ENCODE measurements at regions not wholly inside any gene's neighbourhood (a gene's known extent, or its start where the extent isn't known, plus 50 kb on each side); places are given as distances from the start of the nearest gene placed in this dataset.

GRCh38 chr6:80771941-80772340 lies 665.5 kb downstream of the BCKDHB start:
- Histone ChIP-seq H3K4me1 (ENCODE audit: control insufficient read depth in 1 of 2, insufficient read depth in 2 of 2, low read length in 2 of 2) (no peaks in the 10 kb centered on the region), H3K27me3 (ENCODE audit: control insufficient read depth in 2 of 2, insufficient read depth in 2 of 2, low read length in 2 of 2) (no peaks in the 10 kb centered on the region), H3K27ac (ENCODE audit: low read depth in 1 of 2, low read length in 2 of 2) (no peak overlapping the region), H3K4me3 (replicated peaks in 1 of 3; ENCODE audit: low read depth in 2 of 3, low read length in 3 of 3) (no peak overlapping the region), H4K20me1 (ENCODE audit: insufficient read depth, low read length) (no peaks in the 10 kb centered on the region), H3K4me2 (replicated peaks; ENCODE audit: extremely low read depth, low read length, poor library complexity, severe bottlenecking) (no peak overlapping the region), H3K36me3 (replicated peaks in 1 of 2; ENCODE audit: control insufficient read depth in 1 of 2, insufficient read depth in 2 of 2, low read length in 2 of 2) (no peaks in the 10 kb centered on the region), H3K9ac (ENCODE audit: insufficient read depth, low read length, poor library complexity, severe bottlenecking) (no peak overlapping the region), H3K79me2 (ENCODE audit: insufficient read depth, low read length) (no peaks in the 10 kb centered on the region), H3K9me3 (replicated peaks in 1 of 2; ENCODE audit: control insufficient read depth in 1 of 2, insufficient read depth in 1 of 2, low read length in 2 of 2) (peaks cover 0 to 4% of the 10 kb centered on the region in 2 donors), H2AFZ (ENCODE audit: insufficient read depth, low read depth, low read length, poor library complexity, severe bottlenecking) (no peak overlapping the region)
- no peak for DNase-seq
- TF ChIP-seq, protein P1, sequence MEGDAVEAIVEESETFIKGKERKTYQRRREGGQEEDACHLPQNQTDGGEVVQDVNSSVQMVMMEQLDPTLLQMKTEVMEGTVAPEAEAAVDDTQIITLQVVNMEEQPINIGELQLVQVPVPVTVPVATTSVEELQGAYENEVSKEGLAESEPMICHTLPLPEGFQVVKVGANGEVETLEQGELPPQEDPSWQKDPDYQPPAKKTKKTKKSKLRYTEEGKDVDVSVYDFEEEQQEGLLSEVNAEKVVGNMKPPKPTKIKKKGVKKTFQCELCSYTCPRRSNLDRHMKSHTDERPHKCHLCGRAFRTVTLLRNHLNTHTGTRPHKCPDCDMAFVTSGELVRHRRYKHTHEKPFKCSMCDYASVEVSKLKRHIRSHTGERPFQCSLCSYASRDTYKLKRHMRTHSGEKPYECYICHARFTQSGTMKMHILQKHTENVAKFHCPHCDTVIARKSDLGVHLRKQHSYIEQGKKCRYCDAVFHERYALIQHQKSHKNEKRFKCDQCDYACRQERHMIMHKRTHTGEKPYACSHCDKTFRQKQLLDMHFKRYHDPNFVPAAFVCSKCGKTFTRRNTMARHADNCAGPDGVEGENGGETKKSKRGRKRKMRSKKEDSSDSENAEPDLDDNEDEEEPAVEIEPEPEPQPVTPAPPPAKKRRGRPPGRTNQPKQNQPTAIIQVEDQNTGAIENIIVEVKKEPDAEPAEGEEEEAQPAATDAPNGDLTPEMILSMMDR (IDR thresholded peaks at IDR 0.05): no peak
- H3K27me3 Mint-ChIP-seq (ENCODE audit: low read depth in 3 of 3): no peaks in the 10 kb centered on the region
- no peaks in the 10 kb centered on the region for H3K36me3 Mint-ChIP-seq
- 60% methylated on average over 1 of the region's 2 CpGs for WGBS (ENCODE audit: insufficient coverage)
- no peak overlapping the region for H3K4me3 Mint-ChIP-seq
- no peak overlapping the region for H3K27ac Mint-ChIP-seq
- intact Hi-C loops (cut with micrococcal nuclease): no loop called here
- peaks cover 0 to 5% (median 0%) of the 10 kb centered on the region in 7 donors for H3K9me3 Mint-ChIP-seq
- H3K4me1 Mint-ChIP-seq: no peaks in the 10 kb centered on the region

DNA sequence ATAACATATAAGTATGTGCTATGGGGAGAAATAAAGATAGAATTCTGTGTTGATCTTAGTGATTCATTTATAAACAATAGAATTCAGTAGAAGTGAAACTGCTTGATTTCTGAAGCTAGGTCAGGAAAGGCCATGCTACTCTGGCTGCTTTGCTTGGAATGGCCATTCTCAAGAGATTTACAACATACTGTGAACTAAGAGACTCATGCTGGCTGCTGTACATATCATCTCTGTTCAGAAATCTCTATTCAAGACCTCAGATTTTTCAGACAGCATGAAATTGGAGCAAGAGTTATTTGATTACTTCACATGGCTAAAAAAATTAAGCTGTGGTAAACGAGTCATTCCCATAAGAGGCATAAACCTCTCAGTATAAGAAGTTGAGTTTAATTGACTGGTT lies 662.6 kb downstream of the BCKDHB start:
- H3K36me3 Mint-ChIP-seq: no peaks in the 10 kb centered on the region
- Histone ChIP-seq H3K9me3 (replicated peaks in 1 of 2; ENCODE audit: control insufficient read depth in 1 of 2, insufficient read depth in 1 of 2, low read length in 2 of 2) (peaks cover 0 to 2% of the 10 kb centered on the region in 2 donors), H3K27me3 (ENCODE audit: control insufficient read depth in 2 of 2, insufficient read depth in 2 of 2, low read length in 2 of 2) (no peaks in the 10 kb centered on the region), H3K4me1 (ENCODE audit: control insufficient read depth in 1 of 2, insufficient read depth in 2 of 2, low read length in 2 of 2) (no peaks in the 10 kb centered on the region), H3K36me3 (replicated peaks in 1 of 2; ENCODE audit: control insufficient read depth in 1 of 2, insufficient read depth in 2 of 2, low read length in 2 of 2) (no peaks in the 10 kb centered on the region), H3K79me2 (ENCODE audit: insufficient read depth, low read length) (no peaks in the 10 kb centered on the region), H3K4me2 (replicated peaks; ENCODE audit: extremely low read depth, low read length, poor library complexity, severe bottlenecking) (no peak overlapping the region), H3K9ac (ENCODE audit: insufficient read depth, low read length, poor library complexity, severe bottlenecking) (no peak overlapping the region), H4K20me1 (ENCODE audit: insufficient read depth, low read length) (no peaks in the 10 kb centered on the region), H3K27ac (ENCODE audit: low read depth in 1 of 2, low read length in 2 of 2) (no peak overlapping the region), H2AFZ (ENCODE audit: insufficient read depth, low read depth, low read length, poor library complexity, severe bottlenecking) (no peak overlapping the region), H3K4me3 (replicated peaks in 1 of 3; ENCODE audit: low read depth in 2 of 3, low read length in 3 of 3) (no peak overlapping the region)
- H3K9me3 Mint-ChIP-seq: peaks cover 0 to 5% (median 0%) of the 10 kb centered on the region in 7 donors
- DNase-seq: no peak
- H3K27me3 Mint-ChIP-seq (ENCODE audit: low read depth in 3 of 3): no peaks in the 10 kb centered on the region
- H3K27ac Mint-ChIP-seq: no peak overlapping the region
- no CpG with 5 or more reads among the region's 1 CpG for WGBS (ENCODE audit: insufficient coverage)
- H3K4me3 Mint-ChIP-seq: no peak overlapping the region
- intact Hi-C loops (cut with micrococcal nuclease): no loop called here
- TF ChIP-seq, protein P1 (IDR thresholded peaks at IDR 0.05): no peak
- H3K4me1 Mint-ChIP-seq: no peaks in the 10 kb centered on the region

Measured in CD14-positive monocyte (primary cell).